Vagina (tissue), 2 donors: ENCODE measurements at regions not wholly inside any gene's neighbourhood (a gene's known extent, or its start where the extent isn't known, plus 50 kb on each side); places are given as distances from the start of the nearest gene placed in this dataset.

Experiments
- CTCF ChIP-seq, 3 experiments: fragments of 450-650 bp in 2 of 3; fragments of 200-600 bp in 1 of 3; sonication (generic) in 1 of 3; IDR thresholded peaks; one replicate each; pipeline ENCODE4 v1.5.1; 2017 to 2019; ENCODE audit warnings: antibody characterized with exemption in 3 of 3, mild to moderate bottlenecking in 2 of 3, moderate library complexity in 2 of 3
- POLR2A ChIP-seq, 2 donors: fragments of 450-650 bp; IDR thresholded peaks; one replicate each; pipeline ENCODE4 v1.6.1; 2017; ENCODE audit warnings: antibody characterized with exemption in 2 of 2, mild to moderate bottlenecking in 2 of 2, moderate library complexity in 2 of 2
- POLR2AphosphoS5 ChIP-seq, 2 donors: sonication (generic); formaldehyde crosslinking; IDR thresholded peaks; one replicate each; pipeline ENCODE4 v1.9.0; 2017; ENCODE audit warnings: antibody characterized with exemption in 2 of 2, mild to moderate bottlenecking in 2 of 2, low read depth in 1 of 2; ENCODE audit not compliant: insufficient read depth in 1 of 2

GRCh38 chr20:11372876-11373790, 544.6 kb upstream of the BTBD3 start:
- no peak for TF ChIP-seq POLR2AphosphoS5 (IDR thresholded peaks at IDR 0.05; ENCODE audit: insufficient read depth in 1 of 2, low read depth in 1 of 2)
- TF ChIP-seq POLR2A (IDR thresholded peaks at IDR 0.05): no peak
- TF ChIP-seq CTCF (IDR thresholded peaks at IDR 0.05): no peak
